ENCODE measurements at regions not wholly inside any gene's neighbourhood (a gene's known extent, or its start where the extent isn't known, plus 50 kb on each side); places are given as distances from the start of the nearest gene placed in this dataset.

- Histone ChIP-seq H3K27ac (ENCODE audit: extremely low read depth, low read depth, low read length) (no peak overlapping the region), H2AFZ (ENCODE audit: low read depth, low read length) (no peak overlapping the region), H3K27me3 (ENCODE audit: control insufficient read depth in 2 of 2, insufficient read depth in 2 of 2, low read length in 2 of 2) (no peaks in the 10 kb centered on the region), H3K36me3 (ENCODE audit: control insufficient read depth, insufficient read depth, low read length) (peaks cover 16% of the 10 kb centered on the region; the same call in 2 of the 3 replicates), H3K4me2 (ENCODE audit: insufficient read depth, low read length) (no peak overlapping the region), H3K9me3 (replicated peaks; ENCODE audit: control insufficient read depth, insufficient read depth, low read depth, low read length) (no peaks in the 10 kb centered on the region), H3K4me1 (replicated peaks in 1 of 2; ENCODE audit: control insufficient read depth in 2 of 2, insufficient read depth in 2 of 2, low read length in 2 of 2) (no peaks in the 10 kb centered on the region), H3K4me3 (no peak overlapping the region), H3K9ac (ENCODE audit: insufficient read depth in 1 of 2, low read depth in 2 of 2, low read length in 2 of 2) (no peak overlapping the region), H3K79me2 (ENCODE audit: control insufficient read depth, insufficient read depth, low read length) (no peaks in the 10 kb centered on the region), H4K20me1 (replicated peaks; ENCODE audit: control insufficient read depth, insufficient read depth, low read length) (no peaks in the 10 kb centered on the region; the same call in 1 of the 2 replicates), H3K9me1 (ENCODE audit: control insufficient read depth, insufficient read depth, low read length) (no peaks in the 10 kb centered on the region)
- no TSS peak for BruUV-seq (replicated peaks)
- intact Hi-C loops (cut with micrococcal nuclease): no loop called here
- in situ Hi-C loops (cut with MboI): no loop called here
- FAIRE-seq: no peak
- ChIA-PET CTCF (ENCODE audit: low intra/inter-chr PET ratio) (no interaction called here), POLR2A (no interaction called here)
- WGBS (ENCODE audit: insufficient coverage, low coverage, missing lambda C conversion rate): 83% methylated on average over 1 of the region's 1 CpG
- DNase-seq (ENCODE audit: extremely low read depth in 1 of 4, low spot score in 3 of 4): no peak
- no peak for ATAC-seq
- TF ChIP-seq FOXA3 (CRISPR knock-in tag; conservative IDR thresholded peaks at IDR 0.05 in 1 of 2, IDR thresholded peaks at IDR 0.05 in 1 of 2): no peak
- TF ChIP-seq BRD9 (IDR thresholded peaks at IDR 0.05; ENCODE audit: low read depth, partially characterized antibody): no peak
- TF ChIP-seq ZBTB2 (IDR thresholded peaks at IDR 0.05): no peak
- no peak for TF ChIP-seq ZFP30 (CRISPR knock-in tag; IDR thresholded peaks at IDR 0.05; ENCODE audit: borderline replicate concordance)
- TF ChIP-seq ZFX (CRISPR knock-in tag; IDR thresholded peaks at IDR 0.05): no peak
- TF ChIP-seq IRF9 (tag; IDR thresholded peaks at IDR 0.05): no peak
- TF ChIP-seq KDM4B (IDR thresholded peaks at IDR 0.05; ENCODE audit: borderline replicate concordance in 2 of 2, low read depth in 1 of 2): no peak
- TF ChIP-seq ZBTB26 (CRISPR knock-in tag; IDR thresholded peaks at IDR 0.05): no peak
Observed at GRCh38 chr7:35874886-35875285, 74.0 kb downstream of the SEPTIN7 start.
